SU-DHL-6 (cell line): ENCODE measurements at regions not wholly inside any gene's neighbourhood (a gene's known extent, or its start where the extent isn't known, plus 50 kb on each side); places are given as distances from the start of the nearest gene placed in this dataset.

Source experiments
- EZH2phosphoT487 ChIP-seq: fragments of 200-600 bp; sonication (generic), shearing (Covaris generic); conservative IDR thresholded peaks from 2 replicates; pipeline ENCODE4 v1.6.1; 2018; ENCODE audit warnings: mild to moderate bottlenecking, antibody characterized with exemption, low read length, moderate library complexity, mixed read lengths
- TF ChIP-seq, protein P1 (sequence below): fragments of 200-600 bp; sonication (generic); IDR thresholded peaks from one replicate; pipeline ENCODE4 v1.5.1; 2017; ENCODE audit warnings: antibody characterized with exemption, mild to moderate bottlenecking, low read length, moderate library complexity; ENCODE audit not compliant: insufficient read depth, poor library complexity, severe bottlenecking

DNA sequence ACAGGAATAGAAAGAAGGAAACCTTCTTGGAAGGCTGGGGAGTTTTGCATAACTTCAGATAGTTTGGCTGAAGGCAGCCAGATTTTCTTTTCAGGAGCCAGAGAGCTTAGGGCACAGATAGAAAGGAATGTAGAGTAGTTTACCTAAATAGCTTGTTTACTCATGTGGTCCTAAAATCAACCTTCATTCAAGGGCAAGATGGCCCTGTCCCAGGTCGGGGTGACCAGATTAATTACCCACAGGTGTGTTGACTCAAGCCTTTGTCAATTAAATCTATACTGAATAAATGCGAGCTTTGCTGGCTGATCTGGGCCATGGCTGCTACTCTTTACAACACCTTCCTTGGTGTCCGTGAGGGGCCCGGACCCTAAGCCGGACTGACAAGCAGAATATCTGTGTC is 792.0 kb upstream of the MAN1A1 start:
- TF ChIP-seq, protein P1, sequence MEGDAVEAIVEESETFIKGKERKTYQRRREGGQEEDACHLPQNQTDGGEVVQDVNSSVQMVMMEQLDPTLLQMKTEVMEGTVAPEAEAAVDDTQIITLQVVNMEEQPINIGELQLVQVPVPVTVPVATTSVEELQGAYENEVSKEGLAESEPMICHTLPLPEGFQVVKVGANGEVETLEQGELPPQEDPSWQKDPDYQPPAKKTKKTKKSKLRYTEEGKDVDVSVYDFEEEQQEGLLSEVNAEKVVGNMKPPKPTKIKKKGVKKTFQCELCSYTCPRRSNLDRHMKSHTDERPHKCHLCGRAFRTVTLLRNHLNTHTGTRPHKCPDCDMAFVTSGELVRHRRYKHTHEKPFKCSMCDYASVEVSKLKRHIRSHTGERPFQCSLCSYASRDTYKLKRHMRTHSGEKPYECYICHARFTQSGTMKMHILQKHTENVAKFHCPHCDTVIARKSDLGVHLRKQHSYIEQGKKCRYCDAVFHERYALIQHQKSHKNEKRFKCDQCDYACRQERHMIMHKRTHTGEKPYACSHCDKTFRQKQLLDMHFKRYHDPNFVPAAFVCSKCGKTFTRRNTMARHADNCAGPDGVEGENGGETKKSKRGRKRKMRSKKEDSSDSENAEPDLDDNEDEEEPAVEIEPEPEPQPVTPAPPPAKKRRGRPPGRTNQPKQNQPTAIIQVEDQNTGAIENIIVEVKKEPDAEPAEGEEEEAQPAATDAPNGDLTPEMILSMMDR = no peak
- no peak for TF ChIP-seq EZH2phosphoT487
